Hepatocyte (in vitro differentiated cells): ENCODE measurements at regions not wholly inside any gene's neighbourhood (a gene's known extent, or its start where the extent isn't known, plus 50 kb on each side); places are given as distances from the start of the nearest gene placed in this dataset.

Experiments used
- CTCF ChIP-seq: fragments of 200-600 bp; sonication (generic); IDR thresholded peaks from 2 replicates; pipeline ENCODE4 v1.5.1; 2016; ENCODE audit warnings: antibody characterized with exemption, mild to moderate bottlenecking; ENCODE audit not compliant: poor library complexity
- EZH2 ChIP-seq: fragments of 200-600 bp; sonication (generic); IDR thresholded peaks from 2 replicates; pipeline ENCODE4 v1.6.1; 2016; ENCODE audit warnings: antibody characterized with exemption, mild to moderate bottlenecking, borderline replicate concordance
- EZH2phosphoT487 ChIP-seq: fragments of 200-600 bp; sonication (generic); IDR thresholded peaks from one replicate; pipeline ENCODE4 v1.6.1; 2018; ENCODE audit warnings: antibody characterized with exemption, mild to moderate bottlenecking, low read depth, moderate library complexity; ENCODE audit not compliant: unreplicated experiment, severe bottlenecking

- TF ChIP-seq CTCF (no peak), EZH2 (no peak), EZH2phosphoT487 (no peak)
Measured at GRCh38 chrX:113950081-113950678, 633.7 kb upstream of the HTR2C start.
